ENCODE measurements at regions not wholly inside any gene's neighbourhood (a gene's known extent, or its start where the extent isn't known, plus 50 kb on each side); places are given as distances from the start of the nearest gene placed in this dataset.
"Not testable (repeated sequence)": the region's sequence is repeated elsewhere in the genome, so short reads cannot be mapped to it uniquely, and the experiment has no call there.

DNA sequence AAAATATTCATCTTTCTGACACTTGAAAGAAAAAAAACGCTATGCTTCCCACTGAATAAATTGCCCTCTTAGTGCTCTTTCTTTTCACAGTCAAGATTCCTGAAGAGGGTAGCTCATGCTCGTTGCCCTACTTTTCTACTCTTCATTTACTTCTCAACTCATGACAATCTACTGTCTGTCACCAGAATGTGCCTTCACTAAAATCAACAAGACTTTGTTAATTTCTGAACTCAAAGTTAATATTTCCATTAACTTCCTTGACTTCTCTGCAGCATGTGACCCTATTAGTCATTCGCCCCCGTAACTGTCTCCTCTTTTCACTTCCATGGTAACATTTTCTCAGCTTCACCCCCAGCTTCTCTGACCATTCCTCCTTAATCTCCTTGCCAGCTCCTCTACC, 98.9 kb upstream of the MAPRE2 start:
- TF ChIP-seq EZH2 (IDR thresholded peaks at IDR 0.05): no peak
- TF ChIP-seq POLR2AphosphoS5 (IDR thresholded peaks at IDR 0.05; ENCODE audit: borderline replicate concordance, low read depth, low read length): no peak
- no peak for TF ChIP-seq FOXP2 (optimal IDR thresholded peaks at IDR 0.05; ENCODE audit: control extremely low read depth, extremely low read length, insufficient read depth)
- Histone ChIP-seq H3K27ac (no peak overlapping the region), H3K36me3 (ENCODE audit: insufficient read depth, low read length) (no peaks in the 10 kb centered on the region), H3K9me3 (ENCODE audit: low read depth, low read length) (no peaks in the 10 kb centered on the region), H3K4me3 (no peak overlapping the region), H3K9ac (ENCODE audit: insufficient read length) (no peak overlapping the region)
- DNase-seq (ENCODE audit: low read depth, low spot score): no peak

DNA sequence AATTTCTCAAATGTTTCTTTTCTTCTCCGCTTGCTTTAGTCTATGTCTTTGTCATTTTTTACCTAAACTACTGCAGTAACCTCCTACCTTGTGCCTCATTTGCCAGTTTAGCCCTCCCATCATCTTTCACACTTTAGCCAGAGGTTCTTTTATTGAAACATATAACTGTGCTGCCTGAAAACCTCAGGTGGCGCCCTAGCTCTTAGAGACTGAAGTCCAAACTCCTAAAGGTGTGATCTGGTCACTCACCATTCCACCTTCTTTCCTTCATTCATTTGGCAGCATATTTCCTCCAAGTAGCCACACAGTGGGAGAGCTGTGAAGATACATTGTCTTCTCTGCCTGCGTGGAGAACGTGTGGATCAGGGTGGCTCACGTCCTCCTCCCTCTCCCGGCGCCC, 98.2 kb upstream of the MAPRE2 start:
- no peak overlapping the region for H3K9ac ChIP-seq (ENCODE audit: insufficient read length)
- no peak for DNase-seq (ENCODE audit: low read depth, low spot score)

DNA sequence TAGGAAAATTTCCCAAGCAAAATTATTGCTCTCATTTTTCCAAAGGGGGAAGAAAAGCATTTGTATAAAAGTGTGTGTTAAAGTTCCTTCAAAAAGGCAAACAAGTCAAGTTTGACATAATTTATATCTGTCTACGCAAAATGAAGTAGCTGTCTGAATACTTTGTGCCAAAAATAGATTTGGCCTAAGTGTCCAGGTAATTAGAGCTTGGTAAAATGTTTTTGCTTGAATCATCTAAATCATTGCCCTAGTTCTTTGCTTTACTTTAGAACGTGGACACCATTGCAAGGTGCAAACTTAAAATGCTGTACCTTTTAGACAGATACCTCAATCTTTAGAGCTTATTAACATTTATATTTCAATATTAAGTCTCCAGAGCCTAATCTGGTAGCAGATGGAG, 97.6 kb upstream of the MAPRE2 start:
- no peak overlapping the region for H3K27ac ChIP-seq
- no peaks in the 10 kb centered on the region for H3K9me3 ChIP-seq (ENCODE audit: low read depth, low read length)
- no peak overlapping the region for H3K9ac ChIP-seq (ENCODE audit: insufficient read length)
- H3K4me3 ChIP-seq: no peak overlapping the region
- H3K36me3 ChIP-seq (ENCODE audit: insufficient read depth, low read length): no peaks in the 10 kb centered on the region
- DNase-seq (ENCODE audit: low read depth, low spot score): no peak
- TF ChIP-seq POLR2AphosphoS5 (IDR thresholded peaks at IDR 0.05; ENCODE audit: borderline replicate concordance, low read depth, low read length) (no peak), FOXP2 (optimal IDR thresholded peaks at IDR 0.05; ENCODE audit: control extremely low read depth, extremely low read length, insufficient read depth) (no peak), EZH2 (IDR thresholded peaks at IDR 0.05) (no peak)

More for the DNA sequence above, 98.2 kb upstream of the MAPRE2 start:
- no peak overlapping the region for H3K27ac ChIP-seq
- TF ChIP-seq FOXP2 (optimal IDR thresholded peaks at IDR 0.05; ENCODE audit: control extremely low read depth, extremely low read length, insufficient read depth) (no peak), EZH2 (IDR thresholded peaks at IDR 0.05) (no peak), POLR2AphosphoS5 (IDR thresholded peaks at IDR 0.05; ENCODE audit: borderline replicate concordance, low read depth, low read length) (no peak)
- no peaks in the 10 kb centered on the region for H3K36me3 ChIP-seq (ENCODE audit: insufficient read depth, low read length)
- H3K4me3 ChIP-seq: no peak overlapping the region
- no peaks in the 10 kb centered on the region for H3K9me3 ChIP-seq (ENCODE audit: low read depth, low read length)

DNA sequence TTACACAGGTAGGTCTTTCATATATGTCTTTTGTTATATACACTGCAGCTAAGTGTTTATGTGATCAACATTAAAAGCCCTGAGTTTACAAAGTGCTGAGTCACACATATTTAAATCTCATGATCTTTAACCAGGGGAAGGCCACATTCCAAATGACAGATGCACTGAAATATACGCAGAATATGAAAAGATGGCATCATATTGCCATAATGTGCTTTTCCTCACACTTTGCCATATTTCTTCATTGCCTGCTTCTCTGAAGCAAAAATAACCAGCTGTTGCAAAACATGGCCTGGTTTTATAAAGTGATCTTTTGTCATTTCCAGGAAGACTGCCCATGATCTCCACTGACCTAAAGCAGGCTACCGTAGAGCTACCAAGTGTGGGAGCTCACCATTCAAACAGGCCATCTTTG, 93.5 kb upstream of the MAPRE2 start:
- DNase-seq (ENCODE audit: low read depth, low spot score): no peak
- TF ChIP-seq FOXP2 (optimal IDR thresholded peaks at IDR 0.05; ENCODE audit: control extremely low read depth, extremely low read length, insufficient read depth): no peak
- TF ChIP-seq POLR2AphosphoS5 (IDR thresholded peaks at IDR 0.05; ENCODE audit: borderline replicate concordance, low read depth, low read length): no peak
- no peak for TF ChIP-seq EZH2 (IDR thresholded peaks at IDR 0.05)
- no peak overlapping the region for H3K27ac ChIP-seq

DNA sequence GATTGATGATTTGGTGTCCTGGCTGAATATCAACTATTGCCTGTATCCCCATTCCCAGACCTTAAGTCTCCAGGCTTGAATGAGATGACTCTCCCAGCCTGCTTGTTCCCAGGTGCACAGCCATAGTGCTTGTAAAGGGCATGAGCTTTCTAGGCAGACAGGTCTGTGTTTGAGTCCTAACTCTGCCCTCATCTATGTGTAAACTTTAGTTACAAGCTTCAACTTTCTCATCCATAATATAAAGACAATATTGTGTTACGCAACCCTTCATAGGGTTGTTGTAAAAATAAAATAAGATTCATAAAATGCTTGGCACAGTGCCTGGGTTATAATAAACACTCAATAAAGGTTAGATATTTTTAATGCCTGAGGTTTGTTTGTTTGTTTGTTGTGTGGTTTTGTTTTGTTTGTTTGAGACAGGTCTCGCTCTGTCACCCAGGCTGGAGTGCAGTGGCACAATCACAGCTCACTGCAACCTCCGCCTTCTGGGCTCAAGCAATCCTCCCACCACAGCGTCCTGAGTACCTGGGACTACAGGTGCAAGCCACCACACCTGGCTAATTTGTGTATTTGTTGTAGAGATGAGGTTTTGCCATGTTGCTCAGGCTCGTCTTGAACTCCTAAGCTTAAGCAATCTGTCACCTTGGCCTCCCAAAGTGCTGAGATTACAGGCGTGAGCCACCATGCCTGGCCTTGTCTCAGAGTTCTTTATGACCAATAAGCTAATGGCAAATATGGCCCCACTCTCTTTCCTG, 89.4 kb upstream of the MAPRE2 start:
- Histone ChIP-seq H3K4me3 (no peak overlapping the region), H3K9me3 (ENCODE audit: low read depth, low read length) (no peaks in the 10 kb centered on the region), H3K36me3 (ENCODE audit: insufficient read depth, low read length) (no peaks in the 10 kb centered on the region), H3K27ac (no peak overlapping the region), H3K9ac (ENCODE audit: insufficient read length) (no peak overlapping the region)
- DNase-seq (ENCODE audit: low read depth, low spot score): no peak
- TF ChIP-seq POLR2AphosphoS5 (IDR thresholded peaks at IDR 0.05; ENCODE audit: borderline replicate concordance, low read depth, low read length): no peak
- no peak for TF ChIP-seq EZH2 (IDR thresholded peaks at IDR 0.05)
- no peak for TF ChIP-seq FOXP2 (optimal IDR thresholded peaks at IDR 0.05; ENCODE audit: control extremely low read depth, extremely low read length, insufficient read depth)

More for the DNA sequence above, 93.5 kb upstream of the MAPRE2 start:
- Histone ChIP-seq H3K9ac (ENCODE audit: insufficient read length) (no peak overlapping the region), H3K36me3 (ENCODE audit: insufficient read depth, low read length) (no peaks in the 10 kb centered on the region), H3K9me3 (ENCODE audit: low read depth, low read length) (no peaks in the 10 kb centered on the region), H3K4me3 (no peak overlapping the region)

DNA sequence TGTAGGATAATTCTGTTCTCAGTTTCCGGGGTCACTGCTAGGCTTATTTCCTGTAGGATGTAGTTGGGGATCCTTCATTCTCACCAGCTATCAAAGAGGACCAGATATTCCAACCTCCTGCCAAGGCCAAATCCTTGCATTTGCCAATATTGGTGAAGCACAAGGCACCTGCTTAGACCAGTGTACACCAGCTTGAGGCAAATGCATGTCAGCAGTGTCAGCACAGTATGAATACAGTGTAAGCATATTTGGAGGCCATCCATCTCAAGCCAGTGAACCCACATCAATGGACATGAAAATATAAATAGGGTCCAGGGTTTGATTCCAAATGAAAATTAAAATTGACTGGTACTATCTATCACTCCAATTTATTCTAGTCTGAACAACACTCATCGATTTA, 88.0 kb upstream of the MAPRE2 start:
- H3K36me3 ChIP-seq (ENCODE audit: insufficient read depth, low read length): no peaks in the 10 kb centered on the region
- DNase-seq (ENCODE audit: low read depth, low spot score): no peak
- no peak overlapping the region for H3K4me3 ChIP-seq
- no peaks in the 10 kb centered on the region for H3K9me3 ChIP-seq (ENCODE audit: low read depth, low read length)
- no peak overlapping the region for H3K27ac ChIP-seq
- no peak overlapping the region for H3K9ac ChIP-seq (ENCODE audit: insufficient read length)
- no peak for TF ChIP-seq FOXP2 (optimal IDR thresholded peaks at IDR 0.05; ENCODE audit: control extremely low read depth, extremely low read length, insufficient read depth)

DNA sequence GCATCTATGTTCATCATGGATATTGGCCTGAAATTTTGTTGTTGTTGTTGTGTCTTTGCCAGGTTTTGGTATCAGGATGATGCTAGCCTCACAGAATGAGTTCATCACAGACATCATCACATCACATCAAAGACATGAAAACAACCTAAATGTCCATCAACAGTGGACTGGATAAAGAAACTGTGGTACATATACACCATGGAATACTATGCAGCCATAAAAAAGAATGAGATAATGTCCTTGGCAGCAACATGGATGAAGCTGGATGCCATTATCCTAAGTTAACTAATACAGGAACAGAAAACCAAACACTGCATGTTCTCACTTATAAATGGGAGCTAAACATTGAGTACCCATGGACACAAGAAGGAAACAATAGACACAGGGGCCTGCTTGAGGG, 85.7 kb upstream of the MAPRE2 start:
- H3K36me3 ChIP-seq (ENCODE audit: insufficient read depth, low read length); H3K4me3 ChIP-seq; H3K27ac ChIP-seq; H3K9ac ChIP-seq (ENCODE audit: insufficient read length); DNase-seq (ENCODE audit: low read depth, low spot score); H3K9me3 ChIP-seq (ENCODE audit: low read depth, low read length): not testable (repeated sequence)

DNA sequence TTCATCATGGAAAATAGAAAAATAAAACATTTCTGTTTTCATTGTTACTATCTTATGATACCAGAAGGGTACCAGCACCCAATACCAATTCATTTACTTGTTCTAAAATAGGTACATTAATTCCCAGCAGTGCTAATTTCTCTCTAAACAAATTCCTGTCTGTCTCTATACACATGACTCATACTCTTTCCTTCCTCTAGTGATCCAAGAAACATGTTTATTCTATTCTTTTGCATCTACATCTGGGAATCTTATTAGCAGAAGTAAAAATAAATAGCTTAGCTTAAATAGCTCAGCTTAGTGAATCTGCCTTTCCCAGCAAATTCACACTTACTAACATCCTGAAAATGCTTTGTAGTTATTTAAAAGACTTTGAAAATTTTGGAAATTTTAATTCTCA, 84.5 kb upstream of the MAPRE2 start:
- H3K27ac ChIP-seq: no peak overlapping the region
- no peaks in the 10 kb centered on the region for H3K9me3 ChIP-seq (ENCODE audit: low read depth, low read length)
- no peak overlapping the region for H3K9ac ChIP-seq (ENCODE audit: insufficient read length)
- H3K4me3 ChIP-seq: no peak overlapping the region
- TF ChIP-seq POLR2AphosphoS5 (IDR thresholded peaks at IDR 0.05; ENCODE audit: borderline replicate concordance, low read depth, low read length) (no peak), FOXP2 (optimal IDR thresholded peaks at IDR 0.05; ENCODE audit: control extremely low read depth, extremely low read length, insufficient read depth) (no peak), EZH2 (IDR thresholded peaks at IDR 0.05) (no peak)
- no peak for DNase-seq (ENCODE audit: low read depth, low spot score)
- H3K36me3 ChIP-seq (ENCODE audit: insufficient read depth, low read length): no peaks in the 10 kb centered on the region

Measured in SK-N-MC (cell line).